ENCODE measurements at regions not wholly inside any gene's neighbourhood (a gene's known extent, or its start where the extent isn't known, plus 50 kb on each side); places are given as distances from the start of the nearest gene placed in this dataset.

- ChIA-PET POLR2A (no interaction called here), CTCF (interaction anchor here (1.8 kb wide), 1 partner anchor 8 kb away, joined by 8 read pairs; no protein-coding TSS in a partner anchor)
- Mint-ChIP-seq H3K27me3 (ENCODE audit: low read depth) (no peaks in the 10 kb centered on the region), H3K4me3 (no peak overlapping the region), H3K27ac (no peak overlapping the region), H3K4me1 (peaks cover 18% of the 10 kb centered on the region), H3K9me3 (no peaks in the 10 kb centered on the region), H3K36me3 (no peaks in the 10 kb centered on the region)
- DNase-seq (ENCODE audit: low spot score) = no peak
- TF ChIP-seq ZNF281 (CRISPR knock-in tag; IDR thresholded peaks at IDR 0.05) = no peak
- ATAC-seq = no peak
These were observed 159.7 kb downstream of the PTGER3 start for GRCh38 chr1:70887936-70888335.

GRCh38 chr1:70888722-70889121 lies 158.9 kb downstream of the PTGER3 start:
- H3K4me1 Mint-ChIP-seq = peaks cover 18% of the 10 kb centered on the region
- H3K27me3 Mint-ChIP-seq (ENCODE audit: low read depth) = no peaks in the 10 kb centered on the region
- ATAC-seq (peak; percentile 69), DNase-seq (ENCODE audit: low spot score) (no peak)
- no peak overlapping the region for H3K4me3 Mint-ChIP-seq
- H3K27ac Mint-ChIP-seq = peak overlapping the region; percentile 50; the same call in 1 of the 2 replicates
- TF ChIP-seq IRF1 (CRISPR knock-in tag; IDR thresholded peaks at IDR 0.05) = no peak
- no peak for TF ChIP-seq E2F4 (CRISPR knock-in tag; IDR thresholded peaks at IDR 0.05; ENCODE audit: borderline replicate concordance, low read depth)
- H3K9me3 Mint-ChIP-seq = no peaks in the 10 kb centered on the region
- H3K36me3 Mint-ChIP-seq = no peaks in the 10 kb centered on the region
- POLR2A ChIA-PET = no interaction called here
- CTCF ChIA-PET = no interaction called here

- no peak for ATAC-seq
- Mint-ChIP-seq H3K4me3 (no peak overlapping the region), H3K36me3 (no peaks in the 10 kb centered on the region), H3K9me3 (no peaks in the 10 kb centered on the region), H3K27me3 (ENCODE audit: low read depth) (no peaks in the 10 kb centered on the region), H3K27ac (no peak overlapping the region), H3K4me1 (peaks cover 18% of the 10 kb centered on the region)
- POLR2A ChIA-PET = no interaction called here
- no peak for DNase-seq (ENCODE audit: low spot score)
- no peak for TF ChIP-seq ZMAT4 (CRISPR knock-in tag; IDR thresholded peaks at IDR 0.05)
- TF ChIP-seq GABPB1 (CRISPR knock-in tag; IDR thresholded peaks at IDR 0.05) = no peak
- TF ChIP-seq MXD4 (CRISPR knock-in tag; IDR thresholded peaks at IDR 0.05; ENCODE audit: borderline replicate concordance) = no peak
- TF ChIP-seq ELF4 (CRISPR knock-in tag; IDR thresholded peaks at IDR 0.05; ENCODE audit: low read depth) = no peak
- TF ChIP-seq ZNF232 (CRISPR knock-in tag; IDR thresholded peaks at IDR 0.05) = no peak
- no peak for TF ChIP-seq NR3C1 (CRISPR knock-in tag; conservative IDR thresholded peaks at IDR 0.05; ENCODE audit: low read depth)
- no peak for TF ChIP-seq E2F4 (CRISPR knock-in tag; IDR thresholded peaks at IDR 0.05; ENCODE audit: borderline replicate concordance, low read depth)
- TF ChIP-seq GRHL2 (CRISPR knock-in tag; IDR thresholded peaks at IDR 0.05; ENCODE audit: insufficient replicate concordance, severe bottlenecking) = no peak
- no peak for TF ChIP-seq NFE2L1 (CRISPR knock-in tag; IDR thresholded peaks at IDR 0.05)
- TF ChIP-seq IRF1 (CRISPR knock-in tag; IDR thresholded peaks at IDR 0.05) = no peak
- TF ChIP-seq IRF2 (CRISPR knock-in tag; IDR thresholded peaks at IDR 0.05; ENCODE audit: borderline replicate concordance, low read depth) = no peak
- TF ChIP-seq ZNF671 (CRISPR knock-in tag; IDR thresholded peaks at IDR 0.05) = no peak
- no peak for TF ChIP-seq ZSCAN18 (CRISPR knock-in tag; IDR thresholded peaks at IDR 0.05)
- TF ChIP-seq SOX15 (CRISPR knock-in tag; IDR thresholded peaks at IDR 0.05) = no peak
- TF ChIP-seq TEAD1 (CRISPR knock-in tag; IDR thresholded peaks at IDR 0.05) = no peak
- no peak for TF ChIP-seq ZNF512 (CRISPR knock-in tag; IDR thresholded peaks at IDR 0.05; ENCODE audit: borderline replicate concordance)
- no peak for TF ChIP-seq ZBTB43 (CRISPR knock-in tag; IDR thresholded peaks at IDR 0.05)
- CTCF ChIA-PET = no interaction called here
These were observed 157.2 kb downstream of the PTGER3 start for GRCh38 chr1:70890408-70890807.

Data from WTC11 (cell line).